ENCODE measurements at regions not wholly inside any gene's neighbourhood (a gene's known extent, or its start where the extent isn't known, plus 50 kb on each side); places are given as distances from the start of the nearest gene placed in this dataset.

- no peak for DNase-seq
These were observed 52.8 kb upstream of the TMPRSS2 start for GRCh38 chr21:41560661-41561158.

GRCh38 chr21:41559658-41560631 is 52.0 kb upstream of the TMPRSS2 start:
- no peak for DNase-seq

GRCh38 chr21:41558842-41559241 is 50.9 kb upstream of the TMPRSS2 start:
- no peak for DNase-seq

- DNase-seq, result no peak
These were observed 49.9 kb upstream of the TMPRSS2 start for GRCh38 chr21:41557884-41558283.
